ENCODE measurements at regions not wholly inside any gene's neighbourhood (a gene's known extent, or its start where the extent isn't known, plus 50 kb on each side); places are given as distances from the start of the nearest gene placed in this dataset.

DNA sequence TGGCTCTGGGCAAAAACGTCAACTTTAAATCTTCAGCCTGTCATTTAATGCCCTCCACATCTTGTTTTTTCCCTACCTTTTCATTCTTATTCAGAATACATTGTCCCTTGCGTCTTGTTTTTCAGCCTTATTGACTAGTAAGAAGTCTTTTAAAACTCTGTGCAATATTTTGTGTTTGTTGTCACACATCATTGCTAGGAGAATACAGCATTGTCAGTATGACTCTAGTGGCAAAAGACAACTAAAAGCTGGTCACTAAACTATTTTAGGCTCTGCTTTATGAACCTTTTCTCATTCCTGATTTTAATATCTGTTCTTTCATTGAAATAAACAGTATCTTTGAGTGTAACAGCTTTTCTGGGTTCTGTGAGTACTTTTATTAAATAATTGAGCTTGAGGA is 447.8 kb upstream of the CCDC179 start:
- TF ChIP-seq, protein P1, sequence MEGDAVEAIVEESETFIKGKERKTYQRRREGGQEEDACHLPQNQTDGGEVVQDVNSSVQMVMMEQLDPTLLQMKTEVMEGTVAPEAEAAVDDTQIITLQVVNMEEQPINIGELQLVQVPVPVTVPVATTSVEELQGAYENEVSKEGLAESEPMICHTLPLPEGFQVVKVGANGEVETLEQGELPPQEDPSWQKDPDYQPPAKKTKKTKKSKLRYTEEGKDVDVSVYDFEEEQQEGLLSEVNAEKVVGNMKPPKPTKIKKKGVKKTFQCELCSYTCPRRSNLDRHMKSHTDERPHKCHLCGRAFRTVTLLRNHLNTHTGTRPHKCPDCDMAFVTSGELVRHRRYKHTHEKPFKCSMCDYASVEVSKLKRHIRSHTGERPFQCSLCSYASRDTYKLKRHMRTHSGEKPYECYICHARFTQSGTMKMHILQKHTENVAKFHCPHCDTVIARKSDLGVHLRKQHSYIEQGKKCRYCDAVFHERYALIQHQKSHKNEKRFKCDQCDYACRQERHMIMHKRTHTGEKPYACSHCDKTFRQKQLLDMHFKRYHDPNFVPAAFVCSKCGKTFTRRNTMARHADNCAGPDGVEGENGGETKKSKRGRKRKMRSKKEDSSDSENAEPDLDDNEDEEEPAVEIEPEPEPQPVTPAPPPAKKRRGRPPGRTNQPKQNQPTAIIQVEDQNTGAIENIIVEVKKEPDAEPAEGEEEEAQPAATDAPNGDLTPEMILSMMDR (conservative IDR thresholded peaks at IDR 0.05 in 1 of 2, IDR thresholded peaks at IDR 0.05 in 1 of 2; ENCODE audit: low read depth in 1 of 2, low read length in 2 of 2): no peak
- TF ChIP-seq EZH2 (IDR thresholded peaks at IDR 0.05; ENCODE audit: low read length, missing control alignments): no peak
